CD4-positive, alpha-beta T cell (primary cell): ENCODE measurements at regions not wholly inside any gene's neighbourhood (a gene's known extent, or its start where the extent isn't known, plus 50 kb on each side); places are given as distances from the start of the nearest gene placed in this dataset.

Source experiments
- ATAC-seq: fragments of 200-7000 bp; cut with Tn5 transposase; one replicate; pipeline ENCODE4 v1.10.0; 2022; ENCODE audit warnings: mild to moderate bottlenecking; ENCODE audit not compliant: poor library complexity
- CTCF ChIA-PET: fragments of 350-600 bp; sonication (Branson Sonifier 250); formaldehyde crosslinking; loops from one replicate; lab custom pipeline; 2021; ENCODE audit warnings: antibody characterized with exemption, inconsistent platforms; lab: Charles Lee
- POLR2A ChIA-PET: fragments of 350-600 bp; sonication (Branson Sonifier 250); formaldehyde crosslinking; loops from one replicate; lab custom pipeline; 2021; ENCODE audit warnings: antibody characterized with exemption, inconsistent platforms; lab: Charles Lee
- DNase-seq, 14 experiments: peaks; one replicate each; pipeline ENCODE4 v3.0.0-alpha.2; 2013 to 2020; ENCODE audit warnings: mixed read lengths in 2 of 14
- H3K27ac ChIP-seq, 2 donors: one replicate each; pipeline versions ENCODE4 v1.5.1 to v1.7.0; 2013; ENCODE audit warnings: low read length in 2 of 2, low read depth in 1 of 2, mild to moderate bottlenecking in 1 of 2
- H3K27me3 ChIP-seq, 2 experiments: 1 replicate in 1 of 2; 2 replicates in 1 of 2; pipeline versions ENCODE4 v1.6.1 to v1.7.0; 2013; ENCODE audit warnings: low read length in 2 of 2, control low read depth in 1 of 2, mild to moderate bottlenecking in 1 of 2, moderate library complexity in 1 of 2; ENCODE audit not compliant: insufficient read depth in 2 of 2, control insufficient read depth in 1 of 2
- H3K36me3 ChIP-seq: one replicate; pipeline ENCODE4 v1.6.1; 2013; ENCODE audit warnings: low read length, control low read depth; ENCODE audit not compliant: insufficient read depth
- H3K4me1 ChIP-seq: one replicate; pipeline ENCODE4 v1.6.1; 2013; ENCODE audit warnings: low read length, control low read depth; ENCODE audit not compliant: insufficient read depth
- H3K4me3 ChIP-seq: one replicate; pipeline ENCODE4 v1.5.1; 2013; ENCODE audit warnings: mild to moderate bottlenecking, low read length, moderate library complexity
- H3K9me3 ChIP-seq, 2 experiments: 1 replicate in 1 of 2; 2 replicates in 1 of 2; pipeline versions ENCODE4 v1.6.1 to v1.7.0; 2013; ENCODE audit warnings: low read length in 2 of 2, mild to moderate bottlenecking in 2 of 2, control low read depth in 1 of 2, moderate library complexity in 1 of 2; ENCODE audit not compliant: control insufficient read depth in 1 of 2, insufficient read depth in 1 of 2
- H3K27ac Mint-ChIP-seq: one replicate; pipeline ENCODE4 v1.8.0; 2020; ENCODE audit warnings: mixed read lengths
- H3K27me3 Mint-ChIP-seq: one replicate; pipeline ENCODE4 v1.8.0; 2021; ENCODE audit warnings: mixed read lengths
- H3K36me3 Mint-ChIP-seq: one replicate; pipeline ENCODE4 v1.8.0; 2021; ENCODE audit warnings: low read depth, mixed read lengths
- H3K4me1 Mint-ChIP-seq: one replicate; pipeline ENCODE4 v1.8.0; 2021; ENCODE audit warnings: low read depth, mixed read lengths
- H3K4me3 Mint-ChIP-seq: one replicate; pipeline ENCODE4 v1.8.0; 2020; ENCODE audit warnings: mild to moderate bottlenecking, mixed read lengths
- H3K9me3 Mint-ChIP-seq: one replicate; pipeline ENCODE4 v1.8.0; 2020; ENCODE audit warnings: mixed read lengths
- intact Hi-C, 2 experiments: fragments of 100-400 bp; cut with DNase I in 1 of 2; cut with micrococcal nuclease in 1 of 2; formaldehyde crosslinking; loops; one replicate each; pipeline versions ENCODE4 v1.15.1 to v1.9.0; 2023 to 2025; cut with DNase I, micrococcal nuclease
- TF ChIP-seq, protein P1 (sequence below): fragments of 200-600 bp; IDR thresholded peaks from one replicate; pipeline ENCODE4 v1.8.0; 2022; ENCODE audit warnings: antibody characterized with exemption, mild to moderate bottlenecking

DNA sequence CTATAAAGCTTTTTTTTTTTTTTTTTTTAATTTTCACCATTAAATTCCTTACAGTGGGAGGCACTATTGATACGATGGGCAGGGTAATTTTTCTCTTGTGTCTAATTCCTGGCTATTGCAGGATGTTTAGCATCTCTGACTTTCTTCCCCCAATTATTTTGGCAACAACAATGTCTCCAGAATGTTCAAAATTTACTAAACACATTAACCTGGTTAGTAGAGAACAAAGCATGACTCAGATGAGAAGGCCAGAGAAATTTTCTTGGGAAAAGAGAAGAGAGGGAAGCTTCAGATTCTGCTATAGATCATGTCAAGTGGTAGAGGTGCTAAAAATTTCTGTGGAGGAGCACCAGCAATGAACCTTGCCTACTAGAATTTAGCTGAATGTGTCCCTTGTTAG lies 171.5 kb upstream of the PRICKLE1 start:
- no peaks in the 10 kb centered on the region for H3K27me3 ChIP-seq
- peaks cover 3% of the 10 kb centered on the region for H3K9me3 Mint-ChIP-seq
- H3K27me3 Mint-ChIP-seq: no peaks in the 10 kb centered on the region

DNA sequence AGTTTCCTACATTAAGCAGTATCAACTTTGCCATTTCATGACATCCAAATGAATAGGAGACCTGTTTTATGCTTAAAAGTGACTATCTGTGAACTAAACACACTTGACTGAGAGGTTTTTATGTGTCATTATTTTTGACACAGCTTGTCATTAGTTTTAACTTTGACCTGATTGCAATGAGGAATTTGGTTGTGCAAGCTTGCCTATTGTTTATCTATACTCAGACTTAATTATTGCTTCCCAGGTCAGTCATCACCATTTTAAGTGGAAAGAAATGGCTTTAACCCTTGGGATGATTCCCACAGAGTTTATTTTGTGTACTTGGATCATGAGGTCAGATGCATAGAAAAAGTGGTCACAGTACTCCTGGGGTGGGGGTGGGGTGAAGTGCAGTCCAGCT lies 171.0 kb upstream of the PRICKLE1 start:
- H3K4me1 Mint-ChIP-seq: no peaks in the 10 kb centered on the region
- intact Hi-C loops: no loop called here
- no peak overlapping the region for H3K4me3 Mint-ChIP-seq
- DNase-seq (no peak), ATAC-seq (no peak)
- no peaks in the 10 kb centered on the region for H3K27me3 Mint-ChIP-seq
- H3K36me3 Mint-ChIP-seq: no peaks in the 10 kb centered on the region
- peaks cover 3% of the 10 kb centered on the region for H3K9me3 Mint-ChIP-seq
- Histone ChIP-seq H3K27me3 (no peaks in the 10 kb centered on the region), H3K27ac (no peak overlapping the region), H3K9me3 (no peaks in the 10 kb centered on the region), H3K4me3 (no peak overlapping the region), H3K4me1 (no peaks in the 10 kb centered on the region), H3K36me3 (no peaks in the 10 kb centered on the region)
- POLR2A ChIA-PET: no interaction called here
- TF ChIP-seq, protein P1, sequence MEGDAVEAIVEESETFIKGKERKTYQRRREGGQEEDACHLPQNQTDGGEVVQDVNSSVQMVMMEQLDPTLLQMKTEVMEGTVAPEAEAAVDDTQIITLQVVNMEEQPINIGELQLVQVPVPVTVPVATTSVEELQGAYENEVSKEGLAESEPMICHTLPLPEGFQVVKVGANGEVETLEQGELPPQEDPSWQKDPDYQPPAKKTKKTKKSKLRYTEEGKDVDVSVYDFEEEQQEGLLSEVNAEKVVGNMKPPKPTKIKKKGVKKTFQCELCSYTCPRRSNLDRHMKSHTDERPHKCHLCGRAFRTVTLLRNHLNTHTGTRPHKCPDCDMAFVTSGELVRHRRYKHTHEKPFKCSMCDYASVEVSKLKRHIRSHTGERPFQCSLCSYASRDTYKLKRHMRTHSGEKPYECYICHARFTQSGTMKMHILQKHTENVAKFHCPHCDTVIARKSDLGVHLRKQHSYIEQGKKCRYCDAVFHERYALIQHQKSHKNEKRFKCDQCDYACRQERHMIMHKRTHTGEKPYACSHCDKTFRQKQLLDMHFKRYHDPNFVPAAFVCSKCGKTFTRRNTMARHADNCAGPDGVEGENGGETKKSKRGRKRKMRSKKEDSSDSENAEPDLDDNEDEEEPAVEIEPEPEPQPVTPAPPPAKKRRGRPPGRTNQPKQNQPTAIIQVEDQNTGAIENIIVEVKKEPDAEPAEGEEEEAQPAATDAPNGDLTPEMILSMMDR: no peak
- CTCF ChIA-PET: no interaction called here
- no peak overlapping the region for H3K27ac Mint-ChIP-seq

More for the DNA sequence above, 171.5 kb upstream of the PRICKLE1 start:
- no peak for DNase-seq
- Histone ChIP-seq H3K27ac (no peak overlapping the region), H3K4me1 (no peaks in the 10 kb centered on the region), H3K9me3 (no peaks in the 10 kb centered on the region), H3K4me3 (no peak overlapping the region), H3K36me3 (no peaks in the 10 kb centered on the region)
- no peak overlapping the region for H3K27ac Mint-ChIP-seq
- ChIA-PET CTCF (no interaction called here), POLR2A (no interaction called here)
- no peak for ATAC-seq
- intact Hi-C loops: no loop called here
- TF ChIP-seq, protein P1: no peak
- H3K4me1 Mint-ChIP-seq: no peaks in the 10 kb centered on the region
- H3K36me3 Mint-ChIP-seq: no peaks in the 10 kb centered on the region
- H3K4me3 Mint-ChIP-seq: no peak overlapping the region

DNA sequence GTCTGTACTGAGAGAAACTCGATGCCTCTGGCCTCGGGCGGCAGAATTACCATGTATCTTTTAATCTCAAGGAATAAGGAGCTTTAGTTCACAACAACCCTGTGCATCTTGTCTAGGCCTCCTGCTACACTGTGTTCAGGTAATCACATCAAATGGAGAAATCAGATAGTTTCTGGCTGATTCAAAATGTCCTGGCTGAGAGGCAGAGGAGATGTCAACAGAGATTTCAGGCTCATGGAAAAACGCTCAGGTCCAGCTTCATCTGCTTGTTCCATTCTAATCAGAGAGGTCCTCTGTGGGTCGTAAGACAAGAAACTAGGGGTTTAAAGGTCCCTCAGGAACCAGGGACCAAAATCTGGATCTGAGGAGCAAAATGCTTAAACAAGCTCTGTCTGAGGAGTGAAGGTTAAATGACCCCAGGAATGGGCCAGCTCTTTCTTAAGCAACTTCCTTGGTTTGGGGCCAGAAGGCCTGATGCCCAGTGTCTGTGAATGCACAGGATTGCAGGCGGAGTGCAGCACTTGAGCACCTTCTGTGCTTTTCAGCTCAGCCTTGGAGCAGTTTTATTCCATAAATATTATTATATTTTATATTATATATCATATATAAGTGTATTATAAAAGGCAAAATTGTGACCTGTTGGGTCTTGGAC lies 170.2 kb upstream of the PRICKLE1 start:
- DNase-seq (no peak), ATAC-seq (no peak)
- Mint-ChIP-seq H3K27ac (no peak overlapping the region), H3K27me3 (no peaks in the 10 kb centered on the region), H3K4me3 (no peak overlapping the region), H3K9me3 (peaks cover 3% of the 10 kb centered on the region), H3K4me1 (no peaks in the 10 kb centered on the region), H3K36me3 (no peaks in the 10 kb centered on the region)
- TF ChIP-seq, protein P1: no peak
- POLR2A ChIA-PET: no interaction called here
- Histone ChIP-seq H3K27ac (no peak overlapping the region), H3K36me3 (no peaks in the 10 kb centered on the region), H3K4me1 (no peaks in the 10 kb centered on the region), H3K27me3 (no peaks in the 10 kb centered on the region), H3K4me3 (no peak overlapping the region), H3K9me3 (no peaks in the 10 kb centered on the region)
- CTCF ChIA-PET: no interaction called here
- intact Hi-C loops: no loop called here
